ENCODE measurements at regions not wholly inside any gene's neighbourhood (a gene's known extent, or its start where the extent isn't known, plus 50 kb on each side); places are given as distances from the start of the nearest gene placed in this dataset.

- Mint-ChIP-seq H3K4me3 (no peak overlapping the region), H3K9me3 (no peaks in the 10 kb centered on the region), H3K4me1 (peaks cover 0 to 9% (median 0%) of the 10 kb centered on the region in 4 donors), H3K36me3 (no peaks in the 10 kb centered on the region), H3K27ac (no peak overlapping the region), H3K27me3 (peaks cover 7% of the 10 kb centered on the region)
- no peak for DNase-seq
- H3K27ac ChIP-seq (ENCODE audit: insufficient read depth, low read length, poor library complexity, severe bottlenecking) = no peak overlapping the region
- ATAC-seq (ENCODE audit: low read depth in 2 of 2) = no peak
- H3K9me3 ChIP-seq (ENCODE audit: control insufficient read depth in 2 of 2, low read length in 2 of 2) = no peaks in the 10 kb centered on the region
- H3K27me3 ChIP-seq (ENCODE audit: control insufficient read depth, insufficient read depth, low read length) = no peaks in the 10 kb centered on the region
- H3K36me3 ChIP-seq (ENCODE audit: control insufficient read depth, insufficient read depth, low read length) = no peaks in the 10 kb centered on the region
- no peak overlapping the region for H3K4me3 ChIP-seq (ENCODE audit: low read depth, low read length)
- H3K4me1 ChIP-seq (ENCODE audit: control insufficient read depth, insufficient read depth, low read length, poor library complexity, severe bottlenecking) = no peaks in the 10 kb centered on the region
Measured at GRCh38 chr15:99511531-99511865, 54.3 kb upstream of the MEF2A start.

- peaks cover 0 to 9% (median 0%) of the 10 kb centered on the region in 4 donors for H3K4me1 Mint-ChIP-seq
- H3K36me3 ChIP-seq (ENCODE audit: control insufficient read depth, insufficient read depth, low read length) = no peaks in the 10 kb centered on the region
- H3K4me3 ChIP-seq (ENCODE audit: low read depth, low read length) = no peak overlapping the region
- H3K27ac Mint-ChIP-seq = no peak overlapping the region
- H3K9me3 Mint-ChIP-seq = no peaks in the 10 kb centered on the region
- no peak overlapping the region for H3K4me3 Mint-ChIP-seq
- H3K4me1 ChIP-seq (ENCODE audit: control insufficient read depth, insufficient read depth, low read length, poor library complexity, severe bottlenecking) = no peaks in the 10 kb centered on the region
- no peak overlapping the region for H3K27ac ChIP-seq (ENCODE audit: insufficient read depth, low read length, poor library complexity, severe bottlenecking)
- H3K9me3 ChIP-seq (ENCODE audit: control insufficient read depth in 2 of 2, low read length in 2 of 2) = no peaks in the 10 kb centered on the region
- H3K36me3 Mint-ChIP-seq = no peaks in the 10 kb centered on the region
- DNase-seq (peak in 1 of 3 donors; percentile 18), ATAC-seq (ENCODE audit: low read depth in 2 of 2) (peak in 1 of 2 donors; percentile 33)
- H3K27me3 Mint-ChIP-seq = peaks cover 7% of the 10 kb centered on the region
- H3K27me3 ChIP-seq (ENCODE audit: control insufficient read depth, insufficient read depth, low read length) = no peaks in the 10 kb centered on the region
Measured at GRCh38 chr15:99511866-99512661, 53.7 kb upstream of the MEF2A start.

- DNase-seq (no peak), ATAC-seq (ENCODE audit: low read depth in 2 of 2) (no peak)
- Mint-ChIP-seq H3K27me3 (peaks cover 7% of the 10 kb centered on the region), H3K9me3 (no peaks in the 10 kb centered on the region), H3K4me3 (no peak overlapping the region), H3K27ac (no peak overlapping the region), H3K36me3 (no peaks in the 10 kb centered on the region), H3K4me1 (peaks cover 0 to 4% (median 0%) of the 10 kb centered on the region in 4 donors)
- Histone ChIP-seq H3K36me3 (ENCODE audit: control insufficient read depth, insufficient read depth, low read length) (no peaks in the 10 kb centered on the region), H3K27me3 (ENCODE audit: control insufficient read depth, insufficient read depth, low read length) (no peaks in the 10 kb centered on the region), H3K4me1 (ENCODE audit: control insufficient read depth, insufficient read depth, low read length, poor library complexity, severe bottlenecking) (no peaks in the 10 kb centered on the region), H3K27ac (ENCODE audit: insufficient read depth, low read length, poor library complexity, severe bottlenecking) (no peak overlapping the region), H3K9me3 (ENCODE audit: control insufficient read depth in 2 of 2, low read length in 2 of 2) (no peaks in the 10 kb centered on the region), H3K4me3 (ENCODE audit: low read depth, low read length) (no peak overlapping the region)
Measured at GRCh38 chr15:99514306-99514705, 51.5 kb upstream of the MEF2A start.

Measured in CD4-positive, CD25-positive, alpha-beta regulatory T cell (primary cell).